ENCODE measurements at regions not wholly inside any gene's neighbourhood (a gene's known extent, or its start where the extent isn't known, plus 50 kb on each side); places are given as distances from the start of the nearest gene placed in this dataset.

DNA sequence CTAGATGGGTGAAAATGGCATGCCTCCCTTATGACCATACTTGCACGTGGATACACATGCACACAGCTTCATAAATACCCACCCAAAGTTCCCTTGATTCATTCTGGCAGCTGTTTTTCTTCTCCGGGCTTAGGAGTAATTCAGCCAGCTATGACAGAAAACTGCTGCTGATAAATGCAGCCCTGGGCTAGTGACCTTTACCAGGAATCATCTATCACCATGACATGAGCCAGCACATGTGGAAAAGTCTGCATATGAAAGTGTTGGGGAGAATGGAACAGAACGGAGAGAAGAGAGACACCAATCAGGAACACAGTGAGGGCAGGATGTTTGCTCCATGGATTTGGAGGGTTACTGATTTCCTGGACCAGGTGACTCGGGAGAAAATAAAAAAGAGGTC lies 706.3 kb downstream of the PDCD6IP start:
- TF ChIP-seq, protein P1, sequence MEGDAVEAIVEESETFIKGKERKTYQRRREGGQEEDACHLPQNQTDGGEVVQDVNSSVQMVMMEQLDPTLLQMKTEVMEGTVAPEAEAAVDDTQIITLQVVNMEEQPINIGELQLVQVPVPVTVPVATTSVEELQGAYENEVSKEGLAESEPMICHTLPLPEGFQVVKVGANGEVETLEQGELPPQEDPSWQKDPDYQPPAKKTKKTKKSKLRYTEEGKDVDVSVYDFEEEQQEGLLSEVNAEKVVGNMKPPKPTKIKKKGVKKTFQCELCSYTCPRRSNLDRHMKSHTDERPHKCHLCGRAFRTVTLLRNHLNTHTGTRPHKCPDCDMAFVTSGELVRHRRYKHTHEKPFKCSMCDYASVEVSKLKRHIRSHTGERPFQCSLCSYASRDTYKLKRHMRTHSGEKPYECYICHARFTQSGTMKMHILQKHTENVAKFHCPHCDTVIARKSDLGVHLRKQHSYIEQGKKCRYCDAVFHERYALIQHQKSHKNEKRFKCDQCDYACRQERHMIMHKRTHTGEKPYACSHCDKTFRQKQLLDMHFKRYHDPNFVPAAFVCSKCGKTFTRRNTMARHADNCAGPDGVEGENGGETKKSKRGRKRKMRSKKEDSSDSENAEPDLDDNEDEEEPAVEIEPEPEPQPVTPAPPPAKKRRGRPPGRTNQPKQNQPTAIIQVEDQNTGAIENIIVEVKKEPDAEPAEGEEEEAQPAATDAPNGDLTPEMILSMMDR (IDR thresholded peaks at IDR 0.05), result no peak
- no peak for TF ChIP-seq POLR2A (IDR thresholded peaks at IDR 0.05)

All from esophagus squamous epithelium (tissue), 4 donors.